HG03060 (cell line): ENCODE measurements at regions not wholly inside any gene's neighbourhood (a gene's known extent, or its start where the extent isn't known, plus 50 kb on each side); places are given as distances from the start of the nearest gene placed in this dataset.
"Not testable (repeated sequence)": the region's sequence is repeated elsewhere in the genome, so short reads cannot be mapped to it uniquely, and the experiment has no call there.

Source experiments
- ATAC-seq: cut with Tn5 transposase; IDR thresholded peaks from one replicate; pipeline ENCODE4 v1.9.1; 2021; ENCODE audit warnings: low read depth, moderate number of reproducible peaks; ENCODE audit not compliant: unreplicated experiment

DNA sequence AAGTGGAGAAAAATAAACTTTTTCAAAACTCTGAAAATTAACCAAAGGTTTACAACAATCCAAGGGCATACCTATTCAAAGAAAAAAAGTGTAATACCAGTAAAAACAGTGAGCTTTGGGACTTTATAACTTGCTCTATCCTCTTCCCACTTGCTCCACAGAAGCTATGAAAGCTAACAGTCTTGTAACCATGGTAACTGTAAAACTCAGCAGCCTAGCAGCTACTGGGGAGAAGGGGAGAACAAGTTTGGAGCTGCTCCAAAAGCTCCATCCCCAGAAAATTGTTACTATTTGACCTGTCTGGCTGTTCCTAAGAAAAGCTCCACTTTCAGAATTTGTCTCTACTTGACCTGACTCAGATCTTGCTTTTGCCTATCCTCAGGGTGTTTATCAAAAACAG lies 191.5 kb downstream of the OTUD1 start:
- ATAC-seq, result no peak

DNA sequence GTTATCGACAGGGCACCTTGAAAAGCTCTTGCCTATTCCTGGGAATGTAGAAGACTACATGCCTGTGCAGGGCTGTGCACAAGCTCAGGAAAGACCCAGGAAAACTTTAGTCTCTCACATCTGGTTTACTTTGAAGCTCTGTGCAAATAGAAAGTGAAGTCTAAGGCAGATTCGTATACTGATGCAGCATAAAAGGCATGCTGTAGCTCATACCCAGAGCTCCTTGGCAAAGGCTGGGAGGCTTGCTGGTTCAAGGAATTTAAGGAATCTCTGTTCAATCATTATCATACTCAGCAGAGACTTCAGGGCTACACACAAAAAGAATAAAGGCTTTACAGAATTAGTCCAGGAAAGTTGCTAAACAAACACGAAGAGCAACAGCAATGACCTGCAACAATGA lies 192.0 kb downstream of the OTUD1 start:
- no peak for ATAC-seq

DNA sequence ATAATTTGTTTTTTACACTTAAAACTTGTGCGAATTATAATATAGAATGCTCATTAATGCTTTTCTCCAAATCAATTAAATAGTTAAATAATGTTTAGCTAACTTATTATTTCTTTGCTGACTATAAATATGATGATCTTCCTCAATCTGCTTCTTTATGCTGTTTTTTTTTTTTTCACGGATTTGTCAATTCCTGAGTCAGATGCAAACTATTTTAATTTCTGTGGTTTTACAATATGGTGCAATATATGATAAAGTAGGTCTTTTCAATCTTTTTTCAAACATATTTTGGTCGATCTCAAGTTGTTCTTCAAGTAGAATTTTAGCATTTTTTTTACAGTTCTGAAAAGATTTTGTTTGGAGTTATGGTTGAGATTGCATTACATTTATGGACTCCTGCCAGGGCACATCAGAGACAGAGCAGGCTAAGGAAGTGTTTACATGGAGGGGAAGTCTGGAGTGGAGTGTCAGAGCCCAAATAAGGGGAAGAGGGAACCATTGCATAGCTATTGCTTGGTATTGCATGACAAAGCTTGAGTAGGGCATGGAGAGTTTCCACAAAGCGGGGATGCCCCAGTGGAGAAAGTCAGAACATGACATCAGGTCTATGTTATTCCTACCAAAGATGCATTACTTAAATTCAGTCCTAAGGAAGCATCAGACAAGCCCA lies 204.4 kb downstream of the OTUD1 start:
- ATAC-seq, result no peak

DNA sequence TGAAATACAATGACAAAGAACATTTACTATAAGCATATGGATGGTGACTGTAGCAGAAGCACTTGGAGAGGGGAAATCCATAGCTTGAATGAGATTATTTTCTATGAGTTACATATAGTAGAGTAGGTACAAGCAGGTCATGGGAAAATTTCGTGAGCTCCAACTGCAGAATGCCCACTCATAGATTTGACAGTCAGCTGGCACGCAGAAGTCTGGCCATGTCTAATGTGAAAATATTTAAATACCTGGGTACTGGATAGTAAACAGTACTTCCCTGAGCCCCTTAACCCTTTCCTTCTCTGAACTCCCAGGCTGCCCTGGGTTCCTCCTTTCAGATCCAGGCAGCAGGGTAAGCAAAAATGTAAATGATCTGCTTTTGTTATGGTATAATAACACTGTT lies 209.7 kb downstream of the OTUD1 start:
- no peak for ATAC-seq

DNA sequence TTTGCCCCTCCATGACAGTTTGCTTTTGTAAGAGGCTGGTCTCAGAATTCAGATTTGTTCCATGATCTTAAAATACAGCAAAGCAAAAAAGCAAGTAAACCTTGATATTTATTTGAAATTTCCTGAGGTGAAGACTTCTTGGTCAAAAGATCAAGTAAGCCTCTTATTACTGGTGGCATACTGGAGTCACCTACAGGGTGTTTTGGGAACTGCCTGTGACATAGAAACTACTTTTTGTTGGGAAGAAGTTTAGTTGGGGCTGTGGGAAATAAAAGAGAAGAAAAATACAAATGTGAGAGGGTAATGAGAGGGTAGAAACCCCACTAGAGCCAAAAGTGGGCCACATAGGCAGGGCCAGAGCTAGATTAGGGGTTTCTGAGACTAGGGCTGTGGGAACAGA lies 217.9 kb downstream of the OTUD1 start:
- ATAC-seq, result no peak

DNA sequence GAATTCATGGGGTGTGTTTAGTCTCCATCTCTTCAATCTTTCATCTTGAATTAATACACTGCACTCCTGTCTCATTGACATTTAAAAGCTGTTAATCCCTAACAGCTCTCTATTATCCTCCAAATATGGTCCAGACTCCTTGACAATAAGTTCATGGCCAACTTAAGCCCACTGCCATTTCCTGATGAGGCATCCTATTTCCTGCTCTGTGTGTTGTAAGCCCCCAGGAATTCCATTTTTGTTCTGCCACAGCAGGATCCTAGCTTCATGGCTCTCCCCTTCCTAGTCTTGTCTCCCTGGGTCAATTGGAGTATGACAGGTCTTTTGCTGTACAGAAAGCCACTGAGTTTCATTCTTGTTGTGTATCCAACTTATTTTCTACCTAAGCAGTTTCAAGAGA lies 218.8 kb downstream of the OTUD1 start:
- no peak for ATAC-seq

DNA sequence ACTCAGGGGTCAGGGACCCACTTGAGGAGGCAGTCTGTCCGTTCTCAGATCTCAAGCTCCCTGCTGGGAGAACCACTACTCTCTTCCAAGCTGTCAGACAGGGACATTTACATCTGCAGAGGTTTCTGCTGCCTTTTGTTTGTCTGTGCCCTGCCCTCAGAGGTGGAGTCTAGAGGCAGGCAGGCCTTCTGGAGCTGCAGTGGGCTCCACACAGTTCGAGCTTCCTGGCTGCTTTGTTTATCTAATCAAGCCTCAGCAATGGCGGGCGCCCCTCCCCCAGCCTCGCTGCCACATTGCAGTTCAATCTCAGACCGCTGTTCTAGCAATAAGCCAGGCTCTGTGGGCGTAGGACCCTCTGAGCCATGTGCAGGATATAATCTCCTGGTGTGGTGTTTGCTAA lies 233.0 kb downstream of the OTUD1 start:
- ATAC-seq, result not testable (repeated sequence)

DNA sequence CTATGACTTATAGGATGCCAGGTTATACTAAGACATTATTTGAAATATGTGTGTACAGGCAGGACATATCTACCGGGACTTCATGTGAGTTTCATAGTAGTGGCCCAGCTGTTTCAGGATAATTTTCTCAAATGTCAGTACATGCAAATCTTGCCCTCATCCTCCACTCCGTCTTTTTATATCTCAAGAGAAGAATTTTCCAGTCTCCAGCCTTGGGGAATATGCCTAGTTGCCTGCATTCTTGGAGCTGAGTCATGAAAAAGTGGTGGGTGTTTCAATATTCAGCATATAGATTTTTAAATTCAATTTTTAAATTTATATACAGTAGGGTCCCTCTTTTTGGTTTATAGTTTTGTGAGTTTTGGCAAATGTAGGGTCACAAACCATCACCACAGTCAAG lies 236.7 kb downstream of the OTUD1 start:
- no peak for ATAC-seq

DNA sequence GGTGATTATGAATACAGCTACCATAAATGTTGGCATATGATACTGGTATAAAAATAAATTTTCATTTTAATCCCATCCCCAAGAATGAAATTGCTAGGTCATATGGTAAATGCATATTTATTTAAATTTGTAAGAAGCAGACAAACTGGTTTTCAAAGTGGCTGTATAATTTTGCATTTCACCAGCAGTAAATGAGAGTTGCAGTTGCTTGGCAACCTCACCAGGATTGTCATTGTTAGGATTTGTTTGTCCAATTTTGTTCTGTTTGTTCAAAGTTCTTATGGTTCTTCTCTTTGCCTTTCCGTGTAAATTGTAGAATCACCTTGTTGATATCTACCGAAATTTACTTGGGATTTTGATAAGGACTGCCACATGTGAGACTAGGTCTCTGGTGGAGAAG lies 237.4 kb downstream of the OTUD1 start:
- no peak for ATAC-seq

DNA sequence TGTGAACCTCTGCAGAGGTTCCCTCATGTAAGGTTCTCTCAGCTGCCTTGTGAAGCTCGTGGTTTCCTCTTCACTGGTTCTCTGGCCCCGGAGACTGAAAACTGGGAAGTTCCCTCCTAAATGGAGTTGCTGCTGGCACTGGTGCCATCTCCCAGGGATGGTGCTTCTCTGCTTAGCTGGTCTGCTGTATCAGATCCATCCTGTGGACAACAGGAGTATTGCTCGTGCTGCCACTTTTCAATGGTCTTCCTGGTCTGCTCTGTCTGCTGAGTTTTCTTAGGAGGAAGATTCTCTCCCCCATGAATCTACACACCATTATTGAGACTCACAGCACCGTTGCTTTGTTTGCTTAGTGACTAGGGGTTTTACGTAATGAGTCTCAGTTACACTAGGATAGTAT lies 247.8 kb downstream of the OTUD1 start:
- ATAC-seq, result no peak

DNA sequence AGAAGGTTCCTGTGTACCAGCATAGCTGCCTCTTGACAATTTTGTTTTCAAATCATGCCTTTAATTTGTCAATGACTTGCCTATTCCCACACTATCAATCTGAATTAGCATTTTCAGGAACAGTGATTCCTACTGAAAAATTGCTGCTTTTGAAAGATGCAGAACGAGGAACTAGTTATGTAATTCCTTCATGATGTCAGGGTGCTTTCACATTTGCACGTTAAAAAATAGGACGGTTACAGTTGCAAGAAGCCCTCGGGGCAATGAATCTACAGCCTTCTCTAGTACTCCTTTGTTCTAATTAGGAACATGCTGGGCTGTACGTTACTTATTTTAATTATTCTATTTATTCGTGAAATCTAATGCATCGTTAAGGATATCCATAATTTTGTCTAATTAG lies 253.9 kb downstream of the OTUD1 start:
- ATAC-seq, result no peak

DNA sequence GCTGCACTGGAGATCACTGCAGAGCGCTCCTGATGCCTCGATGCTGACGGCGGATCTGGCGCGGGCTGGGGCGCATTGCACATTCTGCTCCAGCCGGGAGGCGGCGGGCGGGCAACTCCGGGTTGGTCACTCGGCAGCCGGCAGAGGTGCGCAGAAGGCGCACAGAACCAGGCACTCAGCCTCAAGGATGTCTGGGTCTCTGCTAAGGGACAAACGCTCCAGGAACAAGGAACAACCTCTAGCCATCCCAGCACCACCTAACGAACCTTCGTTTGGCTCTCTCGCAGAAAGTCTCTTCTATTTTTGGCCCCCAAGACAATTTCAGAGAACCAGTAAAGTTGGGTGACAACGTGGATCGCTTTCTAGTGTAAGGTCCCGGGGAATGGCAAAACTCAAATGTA lies 254.6 kb downstream of the OTUD1 start:
- no peak for ATAC-seq

DNA sequence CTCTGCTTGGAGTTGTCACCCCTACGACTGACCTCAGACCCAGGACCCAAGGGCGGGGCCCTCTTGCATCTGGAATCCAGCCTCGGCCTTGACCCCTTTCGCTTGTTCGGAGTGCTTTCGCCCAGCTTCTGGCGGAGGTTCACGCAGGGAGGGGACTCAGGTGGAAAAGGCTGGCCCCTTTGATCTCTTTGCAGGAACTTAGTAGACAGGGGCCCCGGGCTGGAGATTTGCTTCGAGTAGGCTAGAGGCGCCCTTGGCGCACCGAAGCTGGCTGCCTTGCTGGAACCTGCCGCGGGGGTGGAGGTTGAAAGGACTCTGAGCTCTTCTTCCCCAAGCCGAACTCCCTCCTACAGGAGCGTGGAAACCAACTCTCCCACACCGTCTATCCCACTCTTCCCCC lies 255.1 kb downstream of the OTUD1 start:
- ATAC-seq, result no peak

DNA sequence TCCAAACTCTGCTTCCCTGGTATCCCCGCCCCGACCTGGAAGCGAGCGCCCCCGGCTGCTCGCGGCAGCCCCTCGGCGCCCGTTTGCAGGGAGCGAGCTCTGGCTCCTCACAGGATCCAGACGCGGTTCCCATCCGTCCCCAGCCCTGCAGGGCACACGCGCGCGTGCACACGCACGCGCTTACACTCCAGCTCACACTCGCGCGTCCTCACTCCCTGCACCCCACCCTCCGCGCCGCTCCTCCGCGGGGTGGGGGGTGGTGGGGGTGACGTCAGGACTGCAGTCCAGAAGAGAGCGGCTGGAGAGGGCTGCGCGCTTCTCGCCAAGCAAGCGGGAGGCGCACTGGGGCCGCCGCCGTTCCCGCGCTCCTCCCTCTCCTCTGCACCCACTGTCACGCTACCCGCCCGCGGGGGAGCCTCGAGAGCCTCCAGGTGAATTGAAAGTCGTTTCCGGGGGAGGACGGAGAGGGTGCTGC lies 255.6 kb downstream of the OTUD1 start:
- no peak for ATAC-seq

DNA sequence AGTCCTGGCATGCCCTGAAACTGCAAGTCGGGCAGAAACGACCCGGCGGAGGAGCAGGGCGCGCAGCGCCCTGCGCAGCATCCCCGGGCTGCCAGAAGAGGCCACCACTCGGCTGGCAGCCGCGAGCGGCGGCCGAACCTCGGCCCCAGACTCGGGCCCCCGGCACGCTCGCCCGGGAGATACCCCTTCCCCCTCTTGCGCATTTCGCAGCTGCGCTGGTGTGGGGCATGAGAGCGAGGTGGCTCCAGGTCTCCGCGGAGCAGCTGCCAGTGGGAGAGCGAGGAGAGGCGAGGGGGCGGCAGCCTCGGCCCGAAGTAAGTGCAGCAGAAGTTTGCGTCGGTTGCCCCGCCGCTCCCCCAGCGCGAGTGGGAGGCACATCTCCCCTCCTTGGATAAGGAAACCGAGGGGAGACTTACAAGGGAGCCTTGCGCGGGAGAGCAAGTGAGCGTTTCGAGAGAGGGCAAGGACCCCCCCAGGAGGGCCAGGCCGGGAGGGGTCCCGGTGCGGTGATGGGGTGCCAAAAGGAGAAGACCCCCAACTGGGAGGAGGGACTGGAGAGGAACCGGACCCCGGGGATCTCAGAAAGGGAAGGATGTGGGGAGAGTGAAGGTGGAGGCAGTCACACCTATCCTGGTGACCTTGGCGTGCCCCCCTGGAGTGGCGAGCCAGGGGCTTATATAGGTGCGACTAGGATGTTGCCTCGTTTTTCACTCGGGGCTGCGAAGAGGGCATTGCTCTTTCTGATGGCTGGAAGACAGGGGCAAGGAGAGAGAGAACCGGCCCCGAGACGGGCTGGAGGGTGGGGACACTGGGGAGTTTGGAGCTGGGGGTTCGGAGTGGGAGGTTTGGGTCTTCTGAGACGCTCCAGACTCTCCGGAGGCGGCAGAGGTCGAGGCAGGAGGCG lies 256.3 kb downstream of the OTUD1 start:
- no peak for ATAC-seq

DNA sequence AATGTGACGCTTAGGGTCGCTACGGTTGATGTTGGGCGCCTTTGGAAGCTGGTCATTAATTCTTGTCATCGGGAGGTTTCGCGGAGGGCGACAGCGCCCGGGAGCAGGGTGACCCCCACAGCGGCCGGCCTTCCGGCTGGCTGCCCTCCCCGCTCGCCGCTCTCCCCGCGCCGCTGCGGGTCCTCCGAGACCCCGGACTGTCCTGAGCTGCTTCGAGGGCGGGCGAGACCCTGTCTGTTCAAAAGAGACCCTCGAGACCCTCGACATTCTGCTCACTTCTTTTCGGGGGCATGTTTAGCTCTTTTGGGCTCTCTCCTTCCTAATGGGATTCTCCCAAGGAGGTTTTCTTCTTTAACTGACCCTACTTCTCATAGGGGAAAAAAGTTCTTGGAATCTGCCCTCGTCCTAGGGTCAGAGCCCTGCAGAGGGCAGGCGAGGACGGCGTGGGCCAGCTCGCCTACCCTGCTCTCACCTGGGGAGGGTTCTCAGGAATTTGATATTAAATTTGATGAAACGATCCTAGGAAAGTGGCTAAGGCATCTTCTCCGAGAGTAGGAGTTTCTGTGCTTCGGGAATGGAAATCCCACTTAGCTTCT lies 257.0 kb downstream of the OTUD1 start:
- no peak for ATAC-seq

DNA sequence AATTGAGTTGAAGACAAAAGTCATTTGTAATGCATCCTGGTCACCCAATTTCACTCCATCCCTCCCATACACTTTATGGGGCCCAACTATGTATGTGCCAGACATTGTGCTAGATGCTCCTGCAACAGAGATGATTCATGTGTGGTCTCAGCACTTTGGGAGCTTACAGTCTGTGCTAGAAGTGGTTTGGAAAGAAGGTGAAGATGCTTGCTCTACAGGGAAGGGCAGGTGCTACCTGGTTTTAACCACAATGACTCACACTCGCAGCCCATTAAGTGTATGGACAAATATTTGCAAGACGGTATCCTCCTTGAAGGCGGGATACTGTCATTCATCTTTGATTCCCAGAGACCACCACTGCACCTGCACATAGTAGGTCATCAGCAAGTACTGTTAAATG lies 257.6 kb downstream of the OTUD1 start:
- ATAC-seq, result no peak

DNA sequence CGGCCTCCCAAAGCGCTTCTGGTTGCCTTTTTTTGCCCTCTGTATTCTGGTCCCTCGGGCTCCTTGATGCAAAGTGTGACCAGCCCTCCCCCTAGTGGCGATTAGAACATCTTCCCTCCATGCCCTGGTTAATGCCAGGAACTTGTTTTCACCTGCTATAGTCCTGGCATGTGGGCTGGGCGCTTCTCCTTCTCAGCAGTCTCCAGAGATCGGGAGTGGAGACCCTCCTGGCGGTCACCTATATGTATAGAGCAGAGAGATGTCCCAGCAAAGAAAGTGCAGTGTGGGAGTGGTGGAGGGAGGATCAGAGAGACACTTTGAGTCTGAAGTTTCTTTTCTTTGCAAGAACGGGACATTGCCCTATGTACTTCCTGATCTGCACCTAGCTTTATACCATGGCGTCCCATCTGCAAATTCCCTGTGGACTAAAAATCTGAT lies 264.1 kb downstream of the OTUD1 start:
- ATAC-seq, result peak; percentile 71

DNA sequence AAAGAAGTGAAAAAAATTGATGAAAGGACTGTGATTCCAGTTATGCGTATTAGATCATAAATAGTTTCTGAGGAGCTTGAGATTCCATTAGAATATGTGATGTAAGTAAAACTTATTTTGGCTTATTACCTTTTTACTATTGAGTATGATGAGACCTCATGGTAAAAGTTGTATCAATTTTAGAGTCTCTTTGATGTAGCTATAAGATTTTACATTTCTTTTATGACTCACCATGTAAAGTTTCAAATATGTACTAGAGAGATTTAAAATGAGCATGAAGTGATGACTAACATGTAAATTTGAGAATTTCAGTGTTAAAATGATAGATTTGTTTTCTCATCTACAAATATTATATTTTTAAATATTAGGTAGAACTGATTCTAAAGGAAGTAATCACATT lies 276.5 kb downstream of the OTUD1 start:
- no peak for ATAC-seq

DNA sequence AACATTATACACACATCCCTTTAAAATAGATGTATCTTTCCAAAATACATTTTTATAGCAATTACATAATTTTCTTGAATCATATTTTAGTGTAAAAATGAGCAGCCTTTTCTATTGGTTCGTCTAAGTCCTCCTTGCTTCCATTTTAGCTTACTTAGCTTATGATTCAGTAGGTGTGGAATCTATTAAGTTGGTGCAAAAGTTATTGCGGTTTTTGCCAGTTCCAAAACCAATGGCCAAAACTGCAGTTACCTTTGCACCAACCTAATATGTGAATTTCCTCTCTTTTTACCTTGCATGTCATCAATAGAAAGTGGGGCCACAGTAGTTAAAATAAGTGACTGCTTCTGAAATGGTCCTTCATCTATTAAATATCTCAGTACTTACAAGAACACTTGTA lies 279.0 kb downstream of the OTUD1 start:
- ATAC-seq, result no peak

DNA sequence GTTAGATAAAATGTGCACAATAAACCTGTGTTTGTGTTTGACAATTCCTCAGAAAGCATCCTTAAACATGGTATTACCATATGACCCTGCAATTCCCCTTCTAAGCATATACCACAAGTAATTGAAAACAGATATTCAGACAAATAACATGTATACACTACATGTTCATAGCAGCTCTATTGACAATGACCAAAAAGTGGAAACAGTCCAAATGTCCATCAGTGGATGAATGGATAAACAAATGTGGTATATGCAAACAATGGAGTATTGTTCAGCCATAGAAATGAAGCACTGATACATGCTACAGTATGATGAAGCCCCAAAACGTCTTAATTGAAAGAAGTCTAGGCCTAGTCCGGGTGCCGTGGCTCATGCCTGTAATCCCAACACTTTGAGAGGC lies 280.1 kb downstream of the OTUD1 start:
- ATAC-seq, result no peak

DNA sequence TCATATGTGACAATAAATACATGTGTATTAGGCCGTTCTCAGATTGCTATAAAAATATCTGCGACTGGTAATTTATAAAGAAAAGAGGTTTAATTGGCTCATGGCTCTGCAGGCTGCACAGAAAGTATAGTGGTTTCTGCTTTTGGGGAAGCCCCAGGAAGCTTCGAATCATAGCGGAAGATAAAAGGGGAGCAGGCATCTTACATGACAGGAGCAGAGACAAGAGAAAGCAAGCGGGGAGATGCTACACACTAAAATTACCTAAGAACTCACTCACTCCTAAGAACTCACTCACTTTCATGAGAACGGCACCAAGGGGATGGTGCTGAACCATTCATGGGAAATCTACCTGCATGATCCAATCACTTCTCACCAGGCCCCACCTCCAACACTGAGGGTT lies 284.9 kb downstream of the OTUD1 start:
- no peak for ATAC-seq
